OCI-LY7 (cell line): ENCODE measurements at regions not wholly inside any gene's neighbourhood (a gene's known extent, or its start where the extent isn't known, plus 50 kb on each side); places are given as distances from the start of the nearest gene placed in this dataset.

Source experiments
- BruUV-seq: library from RNA; stranded (reverse); fragments of 400-500 nt; replicated peaks from 2 replicates; lab custom pipeline; 2021; lab: Mats Ljungman, UMichigan
- CTCF ChIA-PET: fragments of 300-600 bp; sonication (Branson Sonifier 250); formaldehyde crosslinking; loops from one replicate; lab custom pipeline; 2022; ENCODE audit warnings: antibody characterized with exemption; ENCODE audit not compliant: unreplicated experiment; lab: Charles Lee
- POLR2A ChIA-PET: fragments of 300-600 bp; sonication (Branson Sonifier 250); formaldehyde crosslinking; loops from one replicate; lab custom pipeline; 2022; ENCODE audit warnings: antibody characterized with exemption; lab: Charles Lee
- DNase-seq: peaks from one replicate; pipeline ENCODE4 v3.0.0-alpha.2; 2015; ENCODE audit warnings: low spot score
- H2AFZ ChIP-seq: fragments of 200-600 bp; sonication (generic), shearing (Covaris generic); 2 replicates; pipeline ENCODE4 v1.6.1; 2014; ENCODE audit warnings: mild to moderate bottlenecking, antibody characterized with exemption, low read length, moderate library complexity
- H3K27ac ChIP-seq: fragments of 200-600 bp; sonication (generic); 2 replicates; pipeline ENCODE4 v1.5.1; 2014; ENCODE audit warnings: mixed run types, low read depth, mild to moderate bottlenecking, moderate library complexity, low read length, inconsistent platforms; ENCODE audit not compliant: poor library complexity, severe bottlenecking
- H3K36me3 ChIP-seq: fragments of 200-600 bp; sonication (generic); 2 replicates; pipeline ENCODE4 v1.6.1; 2014; ENCODE audit warnings: mild to moderate bottlenecking, antibody characterized with exemption, low read length, moderate library complexity, mixed read lengths; ENCODE audit not compliant: insufficient read depth
- H3K4me1 ChIP-seq: fragments of 200-600 bp; sonication (generic); 2 replicates; pipeline ENCODE4 v1.5.1; 2014; ENCODE audit warnings: mild to moderate bottlenecking, low read length; ENCODE audit not compliant: insufficient read depth, poor library complexity, severe bottlenecking
- H3K4me2 ChIP-seq: fragments of 200-600 bp; sonication (generic); 2 replicates; pipeline ENCODE4 v1.6.1; 2014; ENCODE audit warnings: mild to moderate bottlenecking, low read length
- H3K4me3 ChIP-seq: fragments of 200-600 bp; sonication (generic); 2 replicates; pipeline ENCODE4 v1.5.1; 2014; ENCODE audit warnings: mild to moderate bottlenecking, low read depth, low read length; ENCODE audit not compliant: poor library complexity, severe bottlenecking
- H3K79me2 ChIP-seq: fragments of 200-600 bp; sonication (generic); 2 replicates; pipeline ENCODE4 v1.6.1; 2016; ENCODE audit warnings: low read depth, mild to moderate bottlenecking, low read length, moderate library complexity, mixed read lengths; ENCODE audit not compliant: insufficient read depth
- H3K9me2 ChIP-seq: fragments of 200-600 bp; sonication (generic); 2 replicates; pipeline ENCODE4 v1.6.1; 2016; ENCODE audit warnings: mild to moderate bottlenecking, low read length, mixed read lengths; ENCODE audit not compliant: insufficient read depth
- H3K9me3 ChIP-seq: fragments of 200-600 bp; sonication (generic); 2 replicates; pipeline ENCODE4 v1.6.1; 2014; ENCODE audit warnings: mild to moderate bottlenecking, mixed run types, low read length, mixed read lengths
- H4K20me1 ChIP-seq: fragments of 200-600 bp; sonication (generic); 2 replicates; pipeline ENCODE4 v1.6.1; 2014; ENCODE audit warnings: mild to moderate bottlenecking, antibody characterized with exemption, low read length, moderate library complexity, mixed read lengths; ENCODE audit not compliant: insufficient read depth
- EZH2phosphoT487 ChIP-seq: fragments of 200-600 bp; sonication (generic); IDR thresholded peaks from 2 replicates; pipeline ENCODE4 v1.6.1; 2018; ENCODE audit warnings: low read depth, borderline replicate concordance, mild to moderate bottlenecking, mixed run types, antibody characterized with exemption, low read length, moderate library complexity, mixed read lengths
- intact Hi-C: fragments of 100-400 bp; cut with micrococcal nuclease; formaldehyde crosslinking; loops from one replicate; pipeline ENCODE4 v1.10.0; 2022; ENCODE audit not compliant: unreplicated experiment
- TF ChIP-seq, protein P1 (sequence below): fragments of 200-600 bp; sonication (generic); conservative IDR thresholded peaks from 2 replicates; pipeline ENCODE4 v1.5.1; 2014; ENCODE audit warnings: mild to moderate bottlenecking, antibody characterized with exemption, low read length, moderate library complexity, mixed read lengths

DNA sequence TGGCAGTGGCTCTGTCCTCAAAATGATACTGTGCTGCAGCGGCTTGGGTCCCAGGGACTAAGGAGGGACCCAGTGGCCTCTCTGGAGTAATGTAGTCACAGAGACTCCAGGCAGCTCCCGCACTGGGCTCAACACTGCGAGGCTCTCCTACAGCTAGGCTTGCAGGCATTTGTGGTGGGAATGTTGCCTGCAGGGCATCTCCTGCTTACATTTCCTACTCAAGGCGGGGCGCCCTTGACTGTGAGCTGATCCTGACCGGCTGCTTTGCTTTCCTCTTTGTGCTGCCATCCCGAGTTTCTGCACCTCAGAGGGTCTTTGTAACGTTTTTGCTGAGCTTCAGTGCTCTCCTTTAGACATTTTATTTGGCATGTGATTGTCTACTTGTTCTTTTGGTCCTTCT, 177.4 kb upstream of the FN1 start:
- no peak overlapping the region for H3K4me3 ChIP-seq
- H3K36me3 ChIP-seq, result no peaks in the 10 kb centered on the region
- no peaks in the 10 kb centered on the region for H3K9me3 ChIP-seq
- H2AFZ ChIP-seq, result no peak overlapping the region
- H3K79me2 ChIP-seq, result no peaks in the 10 kb centered on the region
- DNase-seq, result no peak
- BruUV-seq, result no TSS peak
- ChIA-PET CTCF (no interaction called here), POLR2A (no interaction called here)
- no peaks in the 10 kb centered on the region for H3K4me1 ChIP-seq
- intact Hi-C loops, result no loop called here
- H3K9me2 ChIP-seq, result no peaks in the 10 kb centered on the region
- no peak overlapping the region for H3K4me2 ChIP-seq
- H3K27ac ChIP-seq, result no peak overlapping the region
- TF ChIP-seq, protein P1, sequence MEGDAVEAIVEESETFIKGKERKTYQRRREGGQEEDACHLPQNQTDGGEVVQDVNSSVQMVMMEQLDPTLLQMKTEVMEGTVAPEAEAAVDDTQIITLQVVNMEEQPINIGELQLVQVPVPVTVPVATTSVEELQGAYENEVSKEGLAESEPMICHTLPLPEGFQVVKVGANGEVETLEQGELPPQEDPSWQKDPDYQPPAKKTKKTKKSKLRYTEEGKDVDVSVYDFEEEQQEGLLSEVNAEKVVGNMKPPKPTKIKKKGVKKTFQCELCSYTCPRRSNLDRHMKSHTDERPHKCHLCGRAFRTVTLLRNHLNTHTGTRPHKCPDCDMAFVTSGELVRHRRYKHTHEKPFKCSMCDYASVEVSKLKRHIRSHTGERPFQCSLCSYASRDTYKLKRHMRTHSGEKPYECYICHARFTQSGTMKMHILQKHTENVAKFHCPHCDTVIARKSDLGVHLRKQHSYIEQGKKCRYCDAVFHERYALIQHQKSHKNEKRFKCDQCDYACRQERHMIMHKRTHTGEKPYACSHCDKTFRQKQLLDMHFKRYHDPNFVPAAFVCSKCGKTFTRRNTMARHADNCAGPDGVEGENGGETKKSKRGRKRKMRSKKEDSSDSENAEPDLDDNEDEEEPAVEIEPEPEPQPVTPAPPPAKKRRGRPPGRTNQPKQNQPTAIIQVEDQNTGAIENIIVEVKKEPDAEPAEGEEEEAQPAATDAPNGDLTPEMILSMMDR, result no peak
- TF ChIP-seq EZH2phosphoT487, result no peak
- no peaks in the 10 kb centered on the region for H4K20me1 ChIP-seq

DNA sequence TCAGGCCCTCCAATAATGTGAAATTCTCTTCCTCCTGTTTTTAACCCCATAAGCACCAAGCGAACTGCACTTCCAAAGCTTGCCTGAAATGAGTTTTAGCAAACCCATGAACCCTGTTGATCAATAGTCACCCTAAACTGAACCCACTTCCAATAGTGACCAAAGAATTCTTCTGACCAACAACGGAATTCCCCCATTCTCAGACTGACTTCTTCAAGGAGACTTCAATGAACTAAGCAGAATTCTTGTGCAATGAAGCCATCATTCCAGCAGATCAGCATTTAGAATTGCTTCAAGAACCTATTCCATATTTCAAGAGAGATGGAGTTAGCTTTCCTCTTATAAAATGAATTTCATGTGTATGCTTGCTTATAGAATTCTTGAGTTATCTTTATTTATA, 176.9 kb upstream of the FN1 start:
- intact Hi-C loops, result no loop called here
- BruUV-seq, result no TSS peak
- H4K20me1 ChIP-seq, result no peaks in the 10 kb centered on the region

DNA sequence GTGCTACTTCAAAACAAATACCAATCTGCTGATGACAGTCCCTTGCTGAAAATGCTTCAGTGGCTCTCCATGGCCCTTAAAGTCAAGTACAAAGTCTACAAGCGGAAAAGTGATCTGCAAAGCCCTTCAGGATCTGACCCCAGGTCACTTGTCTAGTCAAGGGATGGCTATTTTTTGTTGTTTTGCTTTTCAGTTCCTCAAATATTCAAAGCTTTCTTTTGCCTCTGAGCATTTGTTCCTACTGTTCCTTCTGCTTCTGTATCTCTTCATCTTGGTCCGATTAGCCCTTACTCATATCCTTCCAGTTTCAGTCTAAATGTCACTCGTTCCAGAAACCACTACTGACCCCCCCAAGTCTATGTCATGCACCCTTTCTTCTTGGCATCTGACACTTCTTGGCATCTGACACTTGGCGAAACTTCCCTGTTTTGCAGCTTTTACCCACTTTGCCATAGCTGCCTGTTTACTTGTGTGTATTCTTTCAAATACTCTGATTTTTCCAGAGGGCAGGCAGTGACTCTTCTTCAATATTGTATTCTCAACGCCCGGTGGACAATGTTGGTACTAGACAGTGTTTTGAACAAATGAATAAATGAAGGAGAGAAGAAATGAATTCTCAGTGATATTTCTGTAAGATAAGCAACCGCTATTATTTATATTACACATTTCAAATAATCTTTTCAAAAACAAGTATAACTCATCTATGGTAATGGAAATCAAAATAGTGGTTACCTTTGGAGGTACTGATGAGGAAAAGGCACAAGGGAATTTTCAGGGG, 175.9 kb upstream of the FN1 start:
- H3K9me2 ChIP-seq, result no peaks in the 10 kb centered on the region
- H3K4me2 ChIP-seq, result no peak overlapping the region
- no peak overlapping the region for H3K4me3 ChIP-seq
- no peak for TF ChIP-seq EZH2phosphoT487
- TF ChIP-seq, protein P1, result no peak
- CTCF ChIA-PET, result no interaction called here
- DNase-seq, result no peak
- no peaks in the 10 kb centered on the region for H4K20me1 ChIP-seq
- H3K4me1 ChIP-seq, result no peaks in the 10 kb centered on the region
- H2AFZ ChIP-seq, result no peak overlapping the region
- BruUV-seq, result no TSS peak
- POLR2A ChIA-PET, result no interaction called here
- intact Hi-C loops, result no loop called here
- H3K36me3 ChIP-seq, result no peaks in the 10 kb centered on the region
- no peaks in the 10 kb centered on the region for H3K9me3 ChIP-seq
- H3K27ac ChIP-seq, result no peak overlapping the region
- no peaks in the 10 kb centered on the region for H3K79me2 ChIP-seq

More for the DNA sequence above, 176.9 kb upstream of the FN1 start:
- Histone ChIP-seq H3K9me2 (no peaks in the 10 kb centered on the region), H3K36me3 (no peaks in the 10 kb centered on the region), H2AFZ (no peak overlapping the region), H3K9me3 (no peaks in the 10 kb centered on the region), H3K27ac (no peak overlapping the region), H3K4me3 (no peak overlapping the region), H3K4me2 (no peak overlapping the region), H3K4me1 (no peaks in the 10 kb centered on the region), H3K79me2 (no peaks in the 10 kb centered on the region)
- CTCF ChIA-PET, result no interaction called here
- DNase-seq, result no peak
- POLR2A ChIA-PET, result no interaction called here
- TF ChIP-seq EZH2phosphoT487, result no peak
- TF ChIP-seq, protein P1, result no peak
